EH (cell line): ENCODE measurements at regions not wholly inside any gene's neighbourhood (a gene's known extent, or its start where the extent isn't known, plus 50 kb on each side); places are given as distances from the start of the nearest gene placed in this dataset.
"Not testable (repeated sequence)": the region's sequence is repeated elsewhere in the genome, so short reads cannot be mapped to it uniquely, and the experiment has no call there.

Experiments
- DNase-seq: peaks from one replicate; pipeline ENCODE4 v3.0.0-alpha.2; 2015; ENCODE audit warnings: low read depth

DNA sequence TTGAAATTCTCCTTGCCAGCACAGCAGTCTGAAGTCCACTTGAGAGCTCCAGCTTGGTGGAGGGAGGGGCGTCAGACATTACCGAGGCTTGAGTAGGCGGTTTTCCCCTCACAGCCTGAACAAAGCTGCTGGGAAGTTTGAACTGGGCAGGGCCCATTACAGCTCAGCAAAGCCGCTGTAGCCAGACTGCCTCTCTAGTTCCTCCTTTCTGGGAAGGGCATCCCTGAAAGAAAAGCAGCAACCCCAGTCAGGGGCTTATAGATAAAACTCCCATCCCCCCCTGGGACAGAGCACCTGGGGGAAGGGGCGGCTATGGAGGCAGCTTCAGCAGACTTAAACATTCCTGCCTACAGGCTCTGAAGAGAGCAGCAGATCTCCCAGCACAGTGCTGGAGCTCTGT, 325.3 kb downstream of the GJA1 start:
- DNase-seq: no peak

GRCh38 chr6:121764493-121764892, 329.0 kb downstream of the GJA1 start:
- DNase-seq: no peak

DNA sequence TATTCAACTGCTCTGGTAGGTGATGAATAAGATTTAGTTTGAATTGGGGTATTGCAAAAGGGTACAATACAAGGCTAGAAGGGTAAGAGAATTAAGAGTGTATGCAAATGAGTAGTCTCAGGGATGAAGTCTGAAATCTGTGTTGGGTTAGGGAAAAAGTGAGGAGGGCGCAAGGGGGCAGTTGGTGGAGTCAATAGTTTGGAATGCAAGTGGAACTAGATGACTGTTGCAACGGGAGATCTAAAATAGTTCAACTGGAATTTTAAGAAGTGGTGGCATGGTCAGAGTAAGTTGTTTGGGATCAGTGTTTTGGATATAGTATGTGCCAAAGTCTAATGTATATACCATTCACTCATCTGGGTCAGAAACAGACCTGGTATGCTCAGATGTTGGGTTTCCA, 329.6 kb downstream of the GJA1 start:
- peak; percentile 13 for DNase-seq

DNA sequence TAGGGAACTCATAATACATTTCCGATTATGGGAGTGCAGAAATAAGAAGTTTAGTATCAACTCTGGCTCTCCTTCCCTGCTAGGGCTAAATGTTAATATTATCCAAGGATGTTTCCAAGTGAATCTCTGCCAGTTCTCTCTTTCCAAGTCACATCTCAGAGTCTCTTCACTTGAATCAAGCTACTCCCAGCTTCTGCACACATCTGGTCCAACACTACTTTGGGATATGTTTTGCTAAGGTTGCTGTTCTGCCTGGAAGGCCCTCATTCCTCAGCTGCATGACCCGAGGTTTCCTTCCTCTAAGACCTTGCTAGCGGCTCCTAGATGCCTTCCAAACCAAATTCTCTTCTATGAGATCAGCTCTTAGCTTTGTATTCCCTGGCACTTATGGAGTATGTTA, 331.8 kb downstream of the GJA1 start:
- DNase-seq: peak; percentile 18

GRCh38 chr6:121770943-121771342, 335.5 kb downstream of the GJA1 start:
- DNase-seq: no peak

GRCh38 chr6:121771937-121772720, 336.7 kb downstream of the GJA1 start:
- DNase-seq: no peak

DNA sequence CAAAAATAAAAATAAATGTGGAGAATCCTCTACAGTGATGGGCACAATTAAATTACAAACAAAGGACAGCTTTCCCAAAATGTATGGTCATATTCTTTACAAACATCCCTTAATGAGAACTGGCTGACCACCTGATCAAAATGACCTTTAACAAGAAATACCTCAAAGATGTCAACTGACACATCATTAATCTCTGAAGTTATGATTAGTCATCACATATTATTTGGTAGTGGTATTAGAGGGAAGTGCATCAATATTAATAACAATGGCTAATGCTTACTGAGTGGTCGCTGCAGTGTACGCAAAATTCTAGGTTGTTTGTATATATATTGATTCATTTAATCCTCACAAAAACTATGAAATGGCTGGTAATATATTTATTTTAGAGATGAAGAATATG, 340.6 kb downstream of the GJA1 start:
- DNase-seq: no peak

GRCh38 chr6:121780325-121781321, 345.2 kb downstream of the GJA1 start:
- DNase-seq: peak; percentile 91

- no peak for DNase-seq
Measured at GRCh38 chr6:121791396-121792315, 356.2 kb downstream of the GJA1 start.

GRCh38 chr6:121794630-121795029, 359.2 kb downstream of the GJA1 start:
- peak; percentile 92 for DNase-seq

GRCh38 chr6:121797598-121797997, 362.2 kb downstream of the GJA1 start:
- DNase-seq: not testable (repeated sequence)

DNA sequence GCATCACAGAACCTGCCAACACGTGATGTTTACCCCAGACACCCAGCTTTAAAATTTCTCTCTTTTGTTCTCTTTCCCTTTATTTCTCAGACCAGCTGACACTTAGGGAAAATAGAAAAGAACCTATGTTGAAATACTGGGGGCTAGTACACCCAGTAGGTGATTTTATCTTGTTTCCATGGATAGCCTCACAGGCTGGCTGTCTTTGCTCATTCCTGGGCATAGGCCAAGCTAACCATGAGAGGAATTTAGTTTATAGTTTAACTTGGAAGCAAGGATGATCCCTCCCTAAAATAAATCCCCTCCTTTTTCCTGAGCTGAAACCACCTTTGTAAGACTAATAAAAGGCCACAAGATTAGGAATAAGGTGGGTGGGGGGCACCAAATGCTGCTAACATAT, 362.7 kb downstream of the GJA1 start:
- DNase-seq: peak; percentile 56

DNA sequence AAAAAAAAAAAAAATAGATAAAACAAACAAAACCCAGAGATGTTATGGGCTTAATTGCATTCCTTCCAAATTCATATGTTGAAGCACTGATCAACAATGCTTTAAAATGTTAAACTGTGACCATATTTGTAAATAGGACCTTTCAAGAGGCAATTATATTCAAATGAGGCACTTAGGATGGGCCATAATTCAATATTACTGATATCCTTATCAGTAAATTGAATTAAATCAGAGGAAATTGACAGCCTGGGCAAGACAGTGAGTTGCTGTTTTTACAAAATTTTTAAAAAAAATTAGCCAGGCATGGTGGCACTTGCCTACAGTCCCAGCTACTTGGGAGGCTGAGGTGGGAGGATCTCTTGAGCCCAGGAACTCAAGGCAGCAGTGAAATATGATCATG, 364.1 kb downstream of the GJA1 start:
- DNase-seq: no peak

GRCh38 chr6:121800047-121800446, 364.6 kb downstream of the GJA1 start:
- peak; percentile 58 for DNase-seq

DNA sequence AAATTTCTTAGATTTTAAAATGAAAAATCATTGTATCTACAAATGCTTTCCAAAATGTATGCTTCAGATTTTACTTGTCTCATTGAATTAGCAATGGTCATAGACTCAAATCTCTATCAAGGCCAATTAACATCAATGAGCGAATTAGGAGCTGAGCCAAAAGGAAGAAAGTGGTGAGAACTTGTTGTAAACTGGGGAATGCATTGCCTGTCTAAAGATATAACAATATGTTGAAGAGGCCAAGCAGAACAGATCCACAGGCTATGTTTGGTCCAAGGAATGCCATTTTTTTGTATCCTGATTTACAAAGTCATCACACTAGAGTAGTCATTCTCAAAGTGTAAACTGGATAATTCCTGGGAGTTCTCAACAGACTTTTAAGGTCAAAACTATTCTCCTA, 370.7 kb downstream of the GJA1 start:
- no peak for DNase-seq

DNA sequence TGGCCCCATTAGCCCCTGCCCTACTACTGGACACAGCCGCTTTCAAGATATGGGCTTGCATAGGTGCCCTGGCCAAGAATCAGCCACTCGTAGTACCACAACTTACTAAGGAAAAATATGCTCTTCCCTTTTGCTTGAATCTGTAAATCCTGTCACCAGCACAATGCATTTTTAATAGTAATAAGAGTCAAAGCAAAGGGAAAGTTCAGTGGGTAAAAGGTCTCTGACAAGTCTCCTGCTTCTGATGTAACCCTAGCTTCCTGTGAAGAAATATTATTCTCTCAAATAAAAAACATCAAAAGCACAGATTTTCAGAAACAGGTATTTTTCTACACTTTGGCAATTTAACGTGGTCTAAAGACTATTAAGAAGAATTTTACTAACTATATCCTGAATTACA, 373.8 kb downstream of the GJA1 start:
- no peak for DNase-seq

DNA sequence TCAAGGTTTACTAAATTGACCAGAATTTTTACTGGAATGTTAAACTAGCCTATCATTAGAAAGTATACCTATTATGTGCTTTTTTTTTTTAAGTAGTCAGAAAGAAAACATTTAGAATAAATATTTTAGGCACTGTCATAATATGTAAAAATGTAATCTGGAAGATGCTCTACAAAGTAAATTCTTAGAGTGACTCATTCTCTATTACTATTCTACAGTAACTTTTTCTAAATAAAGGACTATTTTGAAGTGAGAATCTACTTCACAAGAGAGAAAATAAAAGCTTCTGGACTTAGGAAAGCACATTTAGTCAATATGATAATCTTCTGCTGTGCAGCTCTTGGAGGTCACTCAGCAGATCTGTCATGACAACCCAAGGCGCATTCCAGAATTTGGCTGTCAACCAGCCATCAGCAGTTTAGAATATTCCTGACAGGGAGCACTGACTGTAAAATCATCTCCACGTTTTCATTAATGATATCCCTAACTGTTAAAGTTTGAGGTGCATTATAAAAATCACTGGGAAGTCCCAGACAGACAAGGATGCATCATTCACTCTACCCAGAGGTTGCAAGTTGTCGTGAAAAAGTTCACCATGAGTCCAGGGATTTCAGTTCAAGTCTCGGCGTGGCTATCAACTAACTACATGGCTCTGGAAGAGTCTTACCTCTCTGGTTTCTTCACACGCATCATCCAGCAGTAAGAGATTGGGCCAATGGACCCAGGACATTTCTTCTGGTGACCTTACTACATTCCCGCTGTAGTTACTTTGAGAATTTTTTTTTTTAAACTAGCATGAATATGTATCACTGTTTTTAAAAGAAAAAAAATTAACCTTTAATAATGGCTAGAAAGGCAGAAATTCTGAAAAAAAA, 374.9 kb downstream of the GJA1 start:
- peak; percentile 31 for DNase-seq

DNA sequence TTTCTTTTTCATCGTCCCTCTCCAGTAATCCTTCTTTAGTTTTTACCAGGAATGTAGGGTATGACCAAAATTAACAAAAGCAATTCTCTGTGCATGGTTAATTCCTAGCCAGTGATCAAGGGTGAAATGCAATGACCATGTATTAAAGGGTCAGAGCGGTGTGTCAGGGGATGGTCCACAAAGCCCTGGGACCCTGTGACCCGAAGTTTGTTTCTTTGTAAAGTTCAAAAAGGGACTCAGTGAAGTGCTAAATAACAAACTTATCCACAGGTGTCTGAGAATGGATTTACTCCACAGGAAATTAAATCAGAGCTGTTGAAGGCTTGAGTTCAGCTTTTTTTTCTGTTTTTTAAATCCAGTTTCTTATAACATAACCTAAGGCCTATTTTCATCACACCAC, 375.7 kb downstream of the GJA1 start:
- no peak for DNase-seq

DNA sequence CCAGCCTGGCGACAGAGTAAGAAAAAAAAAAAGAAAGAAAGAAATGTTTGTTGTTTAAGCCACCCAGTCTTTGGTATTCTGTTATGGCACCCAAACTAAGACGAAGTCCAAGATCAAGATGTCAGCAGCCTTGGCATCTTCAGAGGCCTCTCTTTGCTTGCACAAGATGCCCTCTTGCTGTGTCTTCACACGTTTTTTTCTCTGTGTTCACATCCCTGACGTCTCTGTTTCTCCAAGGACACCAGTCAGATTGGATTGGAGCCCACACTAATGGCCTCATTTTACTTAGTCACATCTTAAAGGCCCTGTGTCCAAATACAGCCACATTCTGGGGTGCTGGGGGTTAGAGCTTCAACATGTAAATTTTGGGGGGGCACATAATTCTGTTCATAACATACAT, 380.9 kb downstream of the GJA1 start:
- peak; percentile 46 for DNase-seq

DNA sequence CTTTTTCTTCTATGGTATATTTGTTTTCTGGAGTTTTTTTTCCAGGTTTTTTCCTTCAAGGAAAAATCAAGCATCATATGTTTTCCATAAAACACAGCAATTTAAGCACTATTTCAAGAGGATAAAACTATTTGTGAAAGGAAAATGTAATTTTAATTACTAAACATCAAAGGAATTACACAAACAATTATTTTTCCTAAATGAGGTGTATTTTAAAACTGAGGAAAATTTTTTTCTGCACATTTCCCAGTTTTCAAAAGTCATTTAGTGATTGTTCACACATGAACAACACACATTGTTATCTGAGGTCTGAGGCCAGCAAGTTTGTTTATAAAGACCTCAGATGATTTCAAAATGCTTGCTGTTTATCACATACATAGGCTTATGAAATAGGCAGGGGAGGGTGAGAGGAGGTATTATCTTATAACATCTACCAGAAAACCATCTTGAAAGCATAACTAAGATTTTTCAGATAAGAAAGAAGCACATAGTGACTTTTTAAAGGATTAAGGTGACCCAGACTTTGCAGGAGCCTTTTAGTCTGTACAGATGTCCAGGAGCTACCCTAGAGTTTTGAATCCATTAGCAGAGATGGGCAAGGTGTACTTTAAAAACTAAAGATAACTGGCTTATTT, 381.6 kb downstream of the GJA1 start:
- DNase-seq: no peak
